ENCODE measurements at regions not wholly inside any gene's neighbourhood (a gene's known extent, or its start where the extent isn't known, plus 50 kb on each side); places are given as distances from the start of the nearest gene placed in this dataset.

- Histone ChIP-seq H3K27ac (ENCODE audit: low read depth in 2 of 2, low read length in 2 of 2) (no peak overlapping the region), H3K4me3 (ENCODE audit: low read length in 3 of 3) (no peak overlapping the region), H3K9me3 (ENCODE audit: control insufficient read depth in 2 of 3, insufficient read depth in 1 of 3, low read length in 3 of 3) (peaks cover 0 to 11% (median 5%) of the 10 kb centered on the region in 3 donors), H3K36me3 (ENCODE audit: control insufficient read depth in 2 of 3, insufficient read depth in 3 of 3, low read length in 3 of 3) (peaks cover 3 to 10% (median 7%) of the 10 kb centered on the region in 3 donors), H3K4me1 (ENCODE audit: control insufficient read depth in 2 of 3, insufficient read depth in 2 of 3, low read depth in 1 of 3, low read length in 3 of 3) (no peaks in the 10 kb centered on the region), H3K9ac (ENCODE audit: low read length in 3 of 3) (no peak overlapping the region), H3K27me3 (ENCODE audit: control insufficient read depth, insufficient read depth, low read length) (no peaks in the 10 kb centered on the region)
- intact Hi-C loops (cut with DNase I): no loop called here
- no peak for FAIRE-seq
- no peak for TF ChIP-seq CTCF (IDR thresholded peaks at IDR 0.05; ENCODE audit: borderline replicate concordance, extremely low read depth, insufficient read depth)
- no peak for DNase-seq
Measured at GRCh38 chr19:5204212-5204611, 136.4 kb downstream of the PTPRS start.
